WTC11 (cell line): ENCODE measurements at regions not wholly inside any gene's neighbourhood (a gene's known extent, or its start where the extent isn't known, plus 50 kb on each side); places are given as distances from the start of the nearest gene placed in this dataset.
A peak's percentile ranks its signal among the peaks of the same experiment; 100 is the strongest.

Experiments
- ATAC-seq: fragments of 200-7000 bp; cut with Tn5 transposase; 2 replicates; pipeline ENCODE4 v1.10.0; 2021; ENCODE audit warnings: mild to moderate bottlenecking, moderate library complexity
- CTCF ChIA-PET: fragments of 300-600 bp; sonication (Branson Sonifier 250); formaldehyde crosslinking; loops from one replicate; lab custom pipeline; 2021; ENCODE audit warnings: antibody characterized with exemption; lab: Charles Lee
- POLR2A ChIA-PET: fragments of 350-600 bp; sonication (Branson Sonifier 250); formaldehyde crosslinking; loops from one replicate; lab custom pipeline; 2021; ENCODE audit warnings: antibody characterized with exemption; lab: Charles Lee
- DNase-seq: peaks from one replicate; pipeline ENCODE4 v3.0.0; 2021; ENCODE audit warnings: low spot score
- H3K27ac Mint-ChIP-seq: 2 replicates; pipeline ENCODE4 v1.8.0; 2021; ENCODE audit warnings: mixed read lengths
- H3K27me3 Mint-ChIP-seq: 2 replicates; pipeline ENCODE4 v1.8.0; 2021; ENCODE audit warnings: low read depth, mild to moderate bottlenecking, moderate library complexity, mixed read lengths
- H3K36me3 Mint-ChIP-seq: 2 replicates; pipeline ENCODE4 v1.8.0; 2021; ENCODE audit warnings: mixed read lengths
- H3K4me1 Mint-ChIP-seq: 2 replicates; pipeline ENCODE4 v1.8.0; 2022; ENCODE audit warnings: mixed read lengths
- H3K4me3 Mint-ChIP-seq: 2 replicates; pipeline ENCODE4 v1.8.0; 2021; ENCODE audit warnings: mild to moderate bottlenecking, moderate library complexity, mixed read lengths
- H3K9me3 Mint-ChIP-seq: 2 replicates; pipeline ENCODE4 v1.8.0; 2021; ENCODE audit warnings: mixed read lengths
- ATF2 ChIP-seq: sonication (generic); formaldehyde crosslinking; IDR thresholded peaks from 2 replicates; pipeline ENCODE4 v1.8.1; 2022; ENCODE audit warnings: low read depth, missing genetic modification reagents, borderline replicate concordance
- CDX4 ChIP-seq: fragments of 250-450 bp; sonication (Bioruptor Pico); IDR thresholded peaks from 2 replicates; pipeline ENCODE4 v1.9.0; 2021; ENCODE audit warnings: moderate library complexity, mild to moderate bottlenecking, inconsistent platforms, borderline replicate concordance
- CTCF ChIP-seq: fragments of 200-600 bp; IDR thresholded peaks from 2 replicates; pipeline ENCODE4 v1.8.0; 2022; ENCODE audit warnings: antibody characterized with exemption
- ELF4 ChIP-seq: sonication (generic); formaldehyde crosslinking; IDR thresholded peaks from 2 replicates; pipeline ENCODE4 v1.8.1; 2022; ENCODE audit warnings: low read depth, mild to moderate bottlenecking, moderate library complexity, missing genetic modification reagents
- ESRRA ChIP-seq: sonication (generic); formaldehyde crosslinking; IDR thresholded peaks from 2 replicates; pipeline ENCODE4 v1.8.1; 2022; ENCODE audit warnings: mild to moderate bottlenecking, missing genetic modification reagents, borderline replicate concordance
- ETV6 ChIP-seq: sonication (generic); formaldehyde crosslinking; IDR thresholded peaks from 2 replicates; pipeline ENCODE4 v1.8.1; 2022; ENCODE audit warnings: mild to moderate bottlenecking, missing genetic modification reagents
- FOXJ3 ChIP-seq: sonication (generic); formaldehyde crosslinking; IDR thresholded peaks from 2 replicates; pipeline ENCODE4 v1.9.0; 2021; ENCODE audit warnings: missing genetic modification reagents, mild to moderate bottlenecking, borderline replicate concordance
- HMGA2 ChIP-seq: fragments of 250-450 bp; sonication (Bioruptor Pico); IDR thresholded peaks from 2 replicates; pipeline ENCODE4 v1.4.0; 2021; ENCODE audit warnings: mild to moderate bottlenecking, moderate library complexity
- IRF2 ChIP-seq: sonication (generic); formaldehyde crosslinking; IDR thresholded peaks from 2 replicates; pipeline ENCODE4 v1.8.0; 2022; ENCODE audit warnings: low read depth, missing genetic modification reagents, borderline replicate concordance
- JAZF1 ChIP-seq: fragments of 250-450 bp; sonication (Bioruptor Pico); IDR thresholded peaks from 2 replicates; pipeline ENCODE4 v1.9.0; 2021; ENCODE audit warnings: moderate library complexity, mild to moderate bottlenecking, inconsistent platforms
- MLX ChIP-seq: sonication (generic); formaldehyde crosslinking; IDR thresholded peaks from 2 replicates; pipeline ENCODE4 v1.8.1; 2023; ENCODE audit warnings: mild to moderate bottlenecking, missing genetic modification reagents, moderate library complexity
- NR1H2 ChIP-seq: sonication (generic); formaldehyde crosslinking; IDR thresholded peaks from 2 replicates; pipeline ENCODE4 v1.9.0; 2021; ENCODE audit warnings: mild to moderate bottlenecking, moderate library complexity, missing genetic modification reagents
- NR2C2 ChIP-seq: sonication (generic); formaldehyde crosslinking; IDR thresholded peaks from 2 replicates; pipeline ENCODE4 v1.8.0; 2022; ENCODE audit warnings: mild to moderate bottlenecking, missing genetic modification reagents
- NR3C1 ChIP-seq: sonication (generic); formaldehyde crosslinking; conservative IDR thresholded peaks from 2 replicates; pipeline ENCODE4 v1.8.1; 2023; ENCODE audit warnings: low read depth, mild to moderate bottlenecking, missing genetic modification reagents
- RELA ChIP-seq: sonication (generic); formaldehyde crosslinking; IDR thresholded peaks from 2 replicates; pipeline ENCODE4 v1.8.1; 2022; ENCODE audit warnings: missing genetic modification reagents, mild to moderate bottlenecking, borderline replicate concordance
- TEAD1 ChIP-seq: sonication (generic); formaldehyde crosslinking; IDR thresholded peaks from 2 replicates; pipeline ENCODE4 v1.8.0; 2022; ENCODE audit warnings: mild to moderate bottlenecking, missing genetic modification reagents
- TP53 ChIP-seq: sonication (generic); formaldehyde crosslinking; IDR thresholded peaks from 2 replicates; pipeline ENCODE4 v1.8.1; 2023; ENCODE audit warnings: mild to moderate bottlenecking, missing genetic modification reagents
- USF2 ChIP-seq: sonication (generic); formaldehyde crosslinking; IDR thresholded peaks from 2 replicates; pipeline ENCODE4 v1.8.1; 2023; ENCODE audit warnings: mild to moderate bottlenecking, missing genetic modification reagents, moderate library complexity
- ZNF219 ChIP-seq: sonication (generic); formaldehyde crosslinking; IDR thresholded peaks from 2 replicates; pipeline ENCODE4 v1.8.0; 2023; ENCODE audit warnings: missing genetic modification reagents, mild to moderate bottlenecking, borderline replicate concordance
- TF ChIP-seq, protein P1 (sequence below): sonication (generic); formaldehyde crosslinking; IDR thresholded peaks from 2 replicates; pipeline ENCODE4 v1.8.1; 2022; ENCODE audit warnings: missing genetic modification reagents, borderline replicate concordance
- TF ChIP-seq, protein P2 (sequence below): sonication (generic); formaldehyde crosslinking; IDR thresholded peaks from 2 replicates; pipeline ENCODE4 v1.8.1; 2022; ENCODE audit warnings: mild to moderate bottlenecking, missing genetic modification reagents, moderate library complexity, borderline replicate concordance

DNA sequence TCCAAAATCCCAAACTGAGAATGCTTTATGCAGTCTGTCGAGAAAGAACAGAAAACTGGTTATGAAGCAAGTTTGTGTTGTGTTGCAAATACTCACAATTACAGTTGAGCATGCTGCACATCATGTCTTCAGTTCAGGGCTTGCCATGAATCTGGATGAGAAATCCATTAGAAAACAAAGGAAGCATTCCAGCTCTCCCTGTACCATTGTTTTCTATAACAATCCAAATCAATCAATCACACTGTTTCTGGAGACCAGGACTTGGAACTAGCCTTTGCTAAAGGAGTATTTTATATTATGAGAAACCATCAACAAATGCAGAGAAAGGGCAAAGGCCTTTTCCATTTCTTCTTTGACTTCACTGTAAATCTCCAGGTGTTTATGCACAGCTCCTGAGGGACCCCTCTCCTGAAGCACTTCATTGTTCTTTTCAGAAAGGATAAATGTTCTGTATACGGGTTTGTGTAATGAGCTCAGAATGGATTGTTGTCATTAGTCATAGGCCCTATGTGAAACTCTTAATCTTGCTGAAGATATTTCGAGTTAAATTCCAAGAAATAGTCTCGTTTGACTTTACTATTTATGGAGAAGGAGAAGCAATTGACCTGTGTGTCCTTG lies 364.7 kb upstream of the POM121L12 start:
- CTCF ChIA-PET: no interaction called here
- POLR2A ChIA-PET: no interaction called here
- H3K27ac Mint-ChIP-seq: 0 out of 2 replicates have a peak overlapping the region, but pooled peaks have one; percentile 19

GRCh38 chr7:52669031-52669430 lies 366.4 kb upstream of the POM121L12 start:
- POLR2A ChIA-PET: no interaction called here
- no peak for ATAC-seq

More for the DNA sequence above, 364.7 kb upstream of the POM121L12 start:
- no peak for TF ChIP-seq ETV6 (CRISPR knock-in tag)
- TF ChIP-seq, protein P1, sequence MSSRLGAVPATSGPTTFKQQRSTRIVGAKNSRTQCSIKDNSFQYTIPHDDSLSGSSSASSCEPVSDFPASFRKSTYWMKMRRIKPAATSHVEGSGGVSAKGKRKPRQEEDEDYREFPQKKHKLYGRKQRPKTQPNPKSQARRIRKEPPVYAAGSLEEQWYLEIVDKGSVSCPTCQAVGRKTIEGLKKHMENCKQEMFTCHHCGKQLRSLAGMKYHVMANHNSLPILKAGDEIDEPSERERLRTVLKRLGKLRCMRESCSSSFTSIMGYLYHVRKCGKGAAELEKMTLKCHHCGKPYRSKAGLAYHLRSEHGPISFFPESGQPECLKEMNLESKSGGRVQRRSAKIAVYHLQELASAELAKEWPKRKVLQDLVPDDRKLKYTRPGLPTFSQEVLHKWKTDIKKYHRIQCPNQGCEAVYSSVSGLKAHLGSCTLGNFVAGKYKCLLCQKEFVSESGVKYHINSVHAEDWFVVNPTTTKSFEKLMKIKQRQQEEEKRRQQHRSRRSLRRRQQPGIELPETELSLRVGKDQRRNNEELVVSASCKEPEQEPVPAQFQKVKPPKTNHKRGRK: no peak
- TF ChIP-seq HMGA2: no peak
- no peak for TF ChIP-seq USF2 (CRISPR knock-in tag)
- no peak for TF ChIP-seq MLX (CRISPR knock-in tag)
- no peak for TF ChIP-seq ATF2 (CRISPR knock-in tag)
- no peak for TF ChIP-seq FOXJ3
- TF ChIP-seq CTCF: no peak
- TF ChIP-seq, protein P2, sequence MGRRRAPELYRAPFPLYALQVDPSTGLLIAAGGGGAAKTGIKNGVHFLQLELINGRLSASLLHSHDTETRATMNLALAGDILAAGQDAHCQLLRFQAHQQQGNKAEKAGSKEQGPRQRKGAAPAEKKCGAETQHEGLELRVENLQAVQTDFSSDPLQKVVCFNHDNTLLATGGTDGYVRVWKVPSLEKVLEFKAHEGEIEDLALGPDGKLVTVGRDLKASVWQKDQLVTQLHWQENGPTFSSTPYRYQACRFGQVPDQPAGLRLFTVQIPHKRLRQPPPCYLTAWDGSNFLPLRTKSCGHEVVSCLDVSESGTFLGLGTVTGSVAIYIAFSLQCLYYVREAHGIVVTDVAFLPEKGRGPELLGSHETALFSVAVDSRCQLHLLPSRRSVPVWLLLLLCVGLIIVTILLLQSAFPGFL (CRISPR knock-in tag): no peak
- TF ChIP-seq ELF4 (CRISPR knock-in tag): no peak
- no peak for TF ChIP-seq ESRRA (CRISPR knock-in tag)
- TF ChIP-seq TEAD1 (CRISPR knock-in tag): no peak
- no peak for TF ChIP-seq RELA (CRISPR knock-in tag)
- H3K4me1 Mint-ChIP-seq: peaks cover 16% of the 10 kb centered on the region
- 0 out of 2 replicates have a peak, but pooled peaks cover 5% of the 10 kb centered on the region for H3K9me3 Mint-ChIP-seq
- H3K4me3 Mint-ChIP-seq: no peak overlapping the region
- H3K27me3 Mint-ChIP-seq: no peaks in the 10 kb centered on the region
- no peaks in the 10 kb centered on the region for H3K36me3 Mint-ChIP-seq
- DNase-seq (no peak), ATAC-seq (no peak)

GRCh38 chr7:52668435-52668834 lies 367.0 kb upstream of the POM121L12 start:
- POLR2A ChIA-PET: no interaction called here
- DNase-seq: no peak
- 0 out of 2 replicates have a peak, but pooled peaks cover 5% of the 10 kb centered on the region for H3K9me3 Mint-ChIP-seq
- ATAC-seq: no peak
- H3K27me3 Mint-ChIP-seq: no peaks in the 10 kb centered on the region
- H3K36me3 Mint-ChIP-seq: no peaks in the 10 kb centered on the region
- no peak for TF ChIP-seq JAZF1 (CRISPR knock-in tag)
- TF ChIP-seq IRF2 (CRISPR knock-in tag): no peak
- TF ChIP-seq CDX4 (CRISPR knock-in tag): no peak
- TF ChIP-seq, protein P1: no peak
- TF ChIP-seq TEAD1 (CRISPR knock-in tag): no peak
- no peak for TF ChIP-seq ESRRA (CRISPR knock-in tag)
- no peak for TF ChIP-seq ZNF219 (CRISPR knock-in tag)
- TF ChIP-seq NR2C2 (CRISPR knock-in tag): no peak
- TF ChIP-seq, all 79 proteins: peak for 0
- no peak overlapping the region for H3K4me3 Mint-ChIP-seq
- no peak overlapping the region for H3K27ac Mint-ChIP-seq
- CTCF ChIA-PET: no interaction called here
- peaks cover 22% of the 10 kb centered on the region for H3K4me1 Mint-ChIP-seq

More at GRCh38 chr7:52669031-52669430, 366.4 kb upstream of the POM121L12 start:
- Mint-ChIP-seq H3K27me3 (no peaks in the 10 kb centered on the region), H3K4me1 (peaks cover 21% of the 10 kb centered on the region), H3K4me3 (no peak overlapping the region), H3K27ac (no peak overlapping the region), H3K36me3 (no peaks in the 10 kb centered on the region), H3K9me3 (0 out of 2 replicates have a peak, but pooled peaks cover 5% of the 10 kb centered on the region)
- no peak for DNase-seq
- CTCF ChIA-PET: no interaction called here
- no peak for TF ChIP-seq NR1H2 (CRISPR knock-in tag)
- no peak for TF ChIP-seq NR3C1
- no peak for TF ChIP-seq TP53 (CRISPR knock-in tag)
